GM18873 (cell line): ENCODE measurements at regions not wholly inside any gene's neighbourhood (a gene's known extent, or its start where the extent isn't known, plus 50 kb on each side); places are given as distances from the start of the nearest gene placed in this dataset.
"Not testable (repeated sequence)": the region's sequence is repeated elsewhere in the genome, so short reads cannot be mapped to it uniquely, and the experiment has no call there.

ENCODE experiments used
- ATAC-seq: cut with Tn5 transposase; IDR thresholded peaks from one replicate; pipeline ENCODE4 v1.9.1; 2021; ENCODE audit warnings: mild to moderate bottlenecking, moderate library complexity, moderate number of reproducible peaks; ENCODE audit not compliant: unreplicated experiment, low FRiP score

GRCh38 chr15:22303112-22303511, 155.6 kb upstream of the GOLGA6L22 start:
- not testable (repeated sequence) for ATAC-seq
